K562 (cell line): ENCODE measurements at regions not wholly inside any gene's neighbourhood (a gene's known extent, or its start where the extent isn't known, plus 50 kb on each side); places are given as distances from the start of the nearest gene placed in this dataset.

Source experiments
- CBX3 ChIP-seq, 2 experiments: IDR thresholded peaks; 1 replicate in 1 of 2; 2 replicates in 1 of 2; pipeline ENCODE4 v1.6.1; 2012; ENCODE audit warnings: inconsistent platforms in 2 of 2, low read length in 2 of 2, borderline replicate concordance in 1 of 2, control low read depth in 1 of 2
- ELF4 ChIP-seq: fragments of 450-650 bp; formaldehyde crosslinking; IDR thresholded peaks from 2 replicates; pipeline ENCODE4 v1.4.0; 2022; ENCODE audit warnings: missing genetic modification characterization
- FOS ChIP-seq: IDR thresholded peaks from 3 replicates; pipeline ENCODE4 v1.6.1; 2011; ENCODE audit not compliant: insufficient read length; ENCODE audit errors: extremely low read depth
- HNRNPH1 ChIP-seq: fragments of 200-400 bp; formaldehyde crosslinking; optimal IDR thresholded peaks from 2 replicates; pipeline ENCODE3; 2017; ENCODE audit warnings: low read depth, mild to moderate bottlenecking, low read length, moderate library complexity
- IRF2 ChIP-seq: sonication (generic); formaldehyde crosslinking; IDR thresholded peaks from 2 replicates; pipeline ENCODE4 v1.8.1; 2022; ENCODE audit warnings: mild to moderate bottlenecking, missing genetic modification reagents
- KAT8 ChIP-seq: fragments of 450-650 bp; IDR thresholded peaks from 2 replicates; pipeline ENCODE4 v1.6.1; 2016; ENCODE audit warnings: low read depth, mild to moderate bottlenecking
- KLF1 ChIP-seq: fragments of 450-650 bp; IDR thresholded peaks from 2 replicates; pipeline ENCODE4 v1.6.1; 2016; ENCODE audit warnings: missing genetic modification characterization, missing compliant biosample characterization
- MAFG ChIP-seq: fragments of 450-650 bp; conservative IDR thresholded peaks from 2 replicates; pipeline ENCODE4 v1.6.1; 2016; ENCODE audit warnings: missing genetic modification characterization, missing compliant biosample characterization
- PHTF2 ChIP-seq: fragments of 250-450 bp; sonication (Bioruptor Pico); IDR thresholded peaks from 2 replicates; pipeline ENCODE4 v1.5.0; 2021; ENCODE audit warnings: mild to moderate bottlenecking
- PRMT5 ChIP-seq: sonication (generic); formaldehyde crosslinking; IDR thresholded peaks from 2 replicates; pipeline ENCODE4 v1.5.0; 2020; ENCODE audit warnings: missing genetic modification reagents
- PYGO2 ChIP-seq: fragments of 450-650 bp; IDR thresholded peaks from 2 replicates; pipeline ENCODE4 v1.6.1; 2016; ENCODE audit warnings: mild to moderate bottlenecking, missing genetic modification characterization, moderate library complexity, missing compliant biosample characterization
- SAFB ChIP-seq: fragments of 200-400 bp; formaldehyde crosslinking; IDR thresholded peaks from 2 replicates; pipeline ENCODE4 v1.6.1; 2017; ENCODE audit warnings: low read depth, low read length, borderline replicate concordance
- SFPQ ChIP-seq: fragments of 200-400 bp; formaldehyde crosslinking; IDR thresholded peaks from 2 replicates; pipeline ENCODE4 v1.6.1; 2017; ENCODE audit warnings: mild to moderate bottlenecking, low read depth, low read length, moderate library complexity
- SMAD3 ChIP-seq: fragments of 450-650 bp; formaldehyde crosslinking; conservative IDR thresholded peaks from 2 replicates; pipeline ENCODE4 v1.4.0; 2020; ENCODE audit warnings: mild to moderate bottlenecking
- SMAD4 ChIP-seq: fragments of 250-450 bp; sonication (Bioruptor Pico); conservative IDR thresholded peaks from 2 replicates; pipeline ENCODE4 v1.8.0; 2021; ENCODE audit warnings: inconsistent platforms, mild to moderate bottlenecking, moderate library complexity
- SMARCE1 ChIP-seq: fragments of 450-650 bp; IDR thresholded peaks from 2 replicates; pipeline ENCODE4 v1.7.1; 2016; ENCODE audit warnings: mild to moderate bottlenecking
- SNIP1 ChIP-seq: fragments of 450-650 bp; IDR thresholded peaks from 2 replicates; pipeline ENCODE4 v1.7.1; 2017; ENCODE audit warnings: low read depth, mild to moderate bottlenecking
- TFAM ChIP-seq: fragments of 250-450 bp; sonication (Bioruptor Pico); conservative IDR thresholded peaks from 2 replicates; pipeline ENCODE4 v1.5.0; 2021; ENCODE audit warnings: mild to moderate bottlenecking, moderate library complexity
- ZC3H11A ChIP-seq: IDR thresholded peaks from 2 replicates; pipeline ENCODE4 v1.6.1; 2012; ENCODE audit warnings: low read depth, low read length, improper control_type of control experiment
- ZC3H8 ChIP-seq: fragments of 450-650 bp; IDR thresholded peaks from 2 replicates; pipeline ENCODE4 v1.6.1; 2017
- ZFP36 ChIP-seq: fragments of 150-350 bp; IDR thresholded peaks from 2 replicates; pipeline ENCODE4 v1.6.1; 2018; ENCODE audit warnings: low read length, low read depth; ENCODE audit not compliant: partially characterized antibody
- ZNF239 ChIP-seq: fragments of 250-450 bp; sonication (Bioruptor Pico); IDR thresholded peaks from 2 replicates; pipeline ENCODE4 v1.4.0; 2020; ENCODE audit warnings: mild to moderate bottlenecking
- ZNF253 ChIP-seq: fragments of 250-450 bp; sonication (Bioruptor Pico); conservative IDR thresholded peaks from 2 replicates; pipeline ENCODE4 v1.6.1; 2021; ENCODE audit warnings: mild to moderate bottlenecking
- ZNF347 ChIP-seq: fragments of 450-650 bp; formaldehyde crosslinking; IDR thresholded peaks from 2 replicates; pipeline ENCODE4 v1.4.0; 2020; ENCODE audit warnings: low read depth, mild to moderate bottlenecking, moderate library complexity
- ZNF740 ChIP-seq, 3 experiments: fragments of 200-800 bp in 1 of 3; sonication (Bioruptor generic) in 1 of 3; sonication (generic) in 1 of 3; formaldehyde crosslinking in 1 of 3; IDR thresholded peaks; 2 replicates each; pipeline versions ENCODE4 v1.6.1 to v1.8.0; 2016 to 2022; ENCODE audit warnings: mild to moderate bottlenecking in 2 of 3, missing compliant biosample characterization in 2 of 3, missing genetic modification characterization in 2 of 3, missing genetic modification reagents in 1 of 3
- ZNF778 ChIP-seq: fragments of 450-650 bp; formaldehyde crosslinking; IDR thresholded peaks from 2 replicates; pipeline ENCODE4 v1.4.0; 2020; ENCODE audit warnings: mild to moderate bottlenecking, moderate library complexity
- TF ChIP-seq, protein P1 (sequence below): fragments of 250-450 bp; sonication (Bioruptor Pico); IDR thresholded peaks from 2 replicates; pipeline ENCODE4 v1.9.0; 2021; ENCODE audit warnings: mild to moderate bottlenecking
- TF ChIP-seq, protein P2 (sequence below): fragments of 250-450 bp; sonication (Bioruptor Pico); IDR thresholded peaks from 2 replicates; pipeline ENCODE4 v1.5.0; 2021

DNA sequence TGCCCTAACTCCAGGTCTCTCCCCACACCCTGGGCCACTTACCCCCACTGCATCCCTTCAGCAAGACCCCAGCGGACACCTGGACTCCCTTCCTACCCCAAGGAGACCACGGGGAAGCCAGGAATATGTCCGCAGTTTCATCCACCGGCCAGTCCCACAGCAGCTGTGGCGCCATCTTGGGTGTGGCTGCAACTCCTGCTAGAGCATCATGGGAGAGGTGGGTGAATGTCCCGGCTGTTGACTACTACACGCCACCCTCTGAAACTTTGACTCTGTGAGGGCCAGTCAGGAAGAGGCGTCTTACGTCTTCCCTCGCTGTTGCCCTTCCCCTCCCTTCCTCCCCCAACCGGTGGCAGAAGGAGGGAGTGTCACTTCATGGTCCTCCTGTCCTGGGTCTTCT lies 238.3 kb upstream of the RNF32 start (continued):
- TF ChIP-seq ZNF239 (CRISPR knock-in tag) (0 out of 2 replicates have a peak, but pooled peaks have one; percentile 29), SNIP1 (no peak), ZC3H11A (no peak), HNRNPH1 (no peak), ZNF253 (no peak), SMAD4 (CRISPR knock-in tag) (peak; percentile 49; the same call in 1 of the 2 replicates), PYGO2 (tag) (no peak), SAFB (no peak), ELF4 (CRISPR knock-in tag) (peak; percentile 48; the same call in 1 of the 2 replicates), SFPQ (no peak), PRMT5 (no peak), SMAD3 (0 out of 2 replicates have a peak, but pooled peaks have one; percentile 56), SMARCE1 (no peak), KAT8 (no peak), PHTF2 (CRISPR knock-in tag) (no peak), CBX3 (IDR thresholded peaks at IDR 0.05; ENCODE audit: borderline replicate concordance in 1 of 2, low read length in 2 of 2) (peak in 1 of 2 experiments; percentile 37; a peak in 1 of 3 replicates), ZC3H8 (no peak), MAFG (no peak), ZNF778 (CRISPR knock-in tag) (no peak), KLF1 (tag) (peak; percentile 95), TFAM (CRISPR knock-in tag) (no peak), IRF2 (CRISPR knock-in tag) (no peak), ZNF347 (CRISPR knock-in tag) (no peak), ZFP36 (no peak), FOS (no peak), ZNF740 (CRISPR knock-in tag; IDR thresholded peaks at IDR 0.05) (no peak), ZNF740 (tag; IDR thresholded peaks at IDR 0.05) (no peak)
- TF ChIP-seq, protein P1, sequence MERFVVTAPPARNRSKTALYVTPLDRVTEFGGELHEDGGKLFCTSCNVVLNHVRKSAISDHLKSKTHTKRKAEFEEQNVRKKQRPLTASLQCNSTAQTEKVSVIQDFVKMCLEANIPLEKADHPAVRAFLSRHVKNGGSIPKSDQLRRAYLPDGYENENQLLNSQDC (CRISPR knock-in tag): no peak
- TF ChIP-seq, protein P2, sequence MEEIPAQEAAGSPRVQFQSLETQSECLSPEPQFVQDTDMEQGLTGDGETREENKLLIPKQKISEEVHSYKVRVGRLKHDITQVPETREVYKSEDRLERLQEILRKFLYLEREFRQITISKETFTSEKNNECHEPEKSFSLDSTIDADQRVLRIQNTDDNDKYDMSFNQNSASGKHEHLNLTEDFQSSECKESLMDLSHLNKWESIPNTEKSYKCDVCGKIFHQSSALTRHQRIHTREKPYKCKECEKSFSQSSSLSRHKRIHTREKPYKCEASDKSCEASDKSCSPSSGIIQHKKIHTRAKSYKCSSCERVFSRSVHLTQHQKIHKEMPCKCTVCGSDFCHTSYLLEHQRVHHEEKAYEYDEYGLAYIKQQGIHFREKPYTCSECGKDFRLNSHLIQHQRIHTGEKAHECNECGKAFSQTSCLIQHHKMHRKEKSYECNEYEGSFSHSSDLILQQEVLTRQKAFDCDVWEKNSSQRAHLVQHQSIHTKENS (CRISPR knock-in tag): no peak
